GM20000 (cell line): ENCODE measurements at regions not wholly inside any gene's neighbourhood (a gene's known extent, or its start where the extent isn't known, plus 50 kb on each side); places are given as distances from the start of the nearest gene placed in this dataset.

Experiments used
- DNase-seq: peaks from one replicate; pipeline ENCODE4 v3.0.0; 2012; ENCODE audit warnings: low spot score
- TF ChIP-seq, protein P1 (sequence below): IDR thresholded peaks from 2 replicates; pipeline ENCODE4 v1.5.1; 2012; ENCODE audit warnings: mild to moderate bottlenecking, control low read depth; ENCODE audit errors: extremely low read depth, missing control alignments

DNA sequence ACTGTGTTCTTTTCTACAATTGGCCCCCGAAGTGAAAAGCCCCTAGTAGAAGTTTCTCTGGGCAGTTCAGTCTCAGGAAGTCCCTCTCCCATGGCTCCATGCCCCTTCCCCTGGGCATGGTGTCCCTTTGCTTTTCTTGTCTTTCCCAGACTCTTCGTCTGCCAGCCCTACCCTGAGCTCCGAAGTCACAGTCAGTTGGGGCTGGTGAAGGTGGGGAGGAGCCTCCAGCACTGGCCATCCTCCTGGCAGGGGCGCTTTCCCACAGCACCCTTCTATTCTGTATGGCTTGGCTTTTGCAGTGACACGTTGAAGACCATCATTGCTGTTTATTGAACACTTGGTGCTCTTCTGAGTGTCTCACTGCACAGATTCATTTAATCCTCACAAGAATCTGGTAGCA, 195.1 kb upstream of the CADM1 start:
- TF ChIP-seq, protein P1, sequence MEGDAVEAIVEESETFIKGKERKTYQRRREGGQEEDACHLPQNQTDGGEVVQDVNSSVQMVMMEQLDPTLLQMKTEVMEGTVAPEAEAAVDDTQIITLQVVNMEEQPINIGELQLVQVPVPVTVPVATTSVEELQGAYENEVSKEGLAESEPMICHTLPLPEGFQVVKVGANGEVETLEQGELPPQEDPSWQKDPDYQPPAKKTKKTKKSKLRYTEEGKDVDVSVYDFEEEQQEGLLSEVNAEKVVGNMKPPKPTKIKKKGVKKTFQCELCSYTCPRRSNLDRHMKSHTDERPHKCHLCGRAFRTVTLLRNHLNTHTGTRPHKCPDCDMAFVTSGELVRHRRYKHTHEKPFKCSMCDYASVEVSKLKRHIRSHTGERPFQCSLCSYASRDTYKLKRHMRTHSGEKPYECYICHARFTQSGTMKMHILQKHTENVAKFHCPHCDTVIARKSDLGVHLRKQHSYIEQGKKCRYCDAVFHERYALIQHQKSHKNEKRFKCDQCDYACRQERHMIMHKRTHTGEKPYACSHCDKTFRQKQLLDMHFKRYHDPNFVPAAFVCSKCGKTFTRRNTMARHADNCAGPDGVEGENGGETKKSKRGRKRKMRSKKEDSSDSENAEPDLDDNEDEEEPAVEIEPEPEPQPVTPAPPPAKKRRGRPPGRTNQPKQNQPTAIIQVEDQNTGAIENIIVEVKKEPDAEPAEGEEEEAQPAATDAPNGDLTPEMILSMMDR, result no peak
- no peak for DNase-seq

DNA sequence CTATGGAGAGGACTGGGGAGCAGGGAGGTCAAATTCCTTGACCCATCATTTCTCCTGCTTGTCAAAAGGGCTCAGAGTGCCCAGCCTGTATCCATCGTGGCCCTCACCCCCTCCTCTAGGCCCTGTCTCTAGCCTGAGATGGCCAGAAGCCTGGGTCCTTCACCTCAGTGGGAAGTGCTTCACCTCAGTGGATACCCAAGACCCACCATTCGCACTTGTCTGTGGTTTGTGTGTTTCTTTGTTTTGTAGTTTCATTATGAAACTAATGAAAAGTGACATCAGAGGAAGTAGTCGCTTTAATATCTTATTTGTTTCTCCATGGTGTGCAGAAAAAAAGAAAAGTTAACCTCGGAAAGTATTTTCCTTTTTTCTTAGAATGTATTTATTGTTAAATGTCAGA, 194.0 kb upstream of the CADM1 start:
- TF ChIP-seq, protein P1, result no peak
- no peak for DNase-seq

DNA sequence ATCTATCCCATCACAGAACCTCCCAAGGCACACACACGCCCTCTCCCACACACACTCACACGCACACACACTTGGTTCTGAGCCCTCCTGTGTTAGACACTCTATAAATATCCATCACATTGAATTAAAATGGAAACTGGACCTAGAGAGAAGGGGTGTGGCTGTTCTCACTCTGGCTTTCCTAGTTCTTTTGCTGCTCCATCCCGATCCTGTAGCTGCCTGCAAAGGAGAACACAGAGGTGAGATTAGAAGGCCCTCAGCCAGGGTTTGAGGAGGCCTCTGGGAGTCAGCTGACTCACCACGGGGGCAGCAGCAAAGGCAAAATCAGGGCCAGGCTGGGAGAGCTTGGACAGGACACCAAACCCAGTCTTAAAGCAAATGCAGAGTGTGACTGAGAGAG, 192.3 kb upstream of the CADM1 start:
- TF ChIP-seq, protein P1, result no peak
- DNase-seq, result no peak

DNA sequence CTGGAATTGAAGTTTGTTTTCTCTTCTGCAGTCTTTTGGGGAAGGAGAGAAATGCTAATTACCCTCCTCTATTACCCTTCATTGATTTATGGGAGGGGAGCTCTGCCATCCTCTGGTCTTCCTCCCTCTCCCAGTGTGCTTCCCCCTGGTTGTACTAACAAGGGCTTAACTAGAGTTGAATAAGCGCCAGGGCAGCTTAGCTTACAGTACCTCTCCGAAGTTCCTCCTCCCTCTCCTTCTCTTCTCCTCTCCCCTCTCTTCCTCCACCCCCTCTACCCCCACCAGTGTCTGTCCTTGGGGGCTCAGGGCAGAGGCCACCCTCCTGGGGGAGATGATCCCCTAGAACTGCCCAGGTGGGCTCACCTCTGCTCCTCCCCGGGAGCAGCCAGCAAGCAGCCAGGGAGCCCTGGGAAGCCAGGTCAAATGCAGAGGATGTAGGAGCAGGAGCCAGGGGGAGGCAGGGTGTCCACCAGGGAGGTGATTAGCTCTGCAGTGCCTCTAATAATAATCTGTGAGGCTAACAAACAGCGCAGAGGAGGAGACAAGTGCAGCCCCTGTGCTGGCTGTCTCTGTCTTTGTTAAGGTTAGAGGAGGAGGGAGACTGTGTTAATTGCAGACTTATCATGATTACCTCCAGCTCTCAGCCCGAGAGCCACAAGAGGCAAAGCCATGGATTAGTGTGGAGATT, 191.6 kb upstream of the CADM1 start:
- DNase-seq, result no peak
- TF ChIP-seq, protein P1, result no peak

DNA sequence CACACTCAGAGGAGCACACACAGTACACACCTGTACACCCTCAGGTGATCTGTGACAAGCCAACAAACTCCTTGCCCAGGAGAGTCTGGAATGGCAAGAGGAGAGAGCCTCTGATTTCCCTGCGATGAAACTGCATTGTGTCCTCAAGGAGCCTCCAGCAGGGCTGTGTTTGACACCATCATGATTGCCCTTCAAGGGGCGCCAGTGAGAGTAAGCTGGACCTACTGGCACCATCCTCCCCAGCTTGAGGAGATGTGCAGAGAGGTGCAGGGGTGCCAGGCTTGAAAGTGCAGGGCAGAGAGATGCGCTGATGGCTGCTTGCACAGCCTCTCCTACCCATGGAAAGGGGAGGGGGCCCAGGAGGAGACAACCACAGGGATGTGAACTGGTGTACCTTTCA, 188.8 kb upstream of the CADM1 start:
- DNase-seq, result no peak
- TF ChIP-seq, protein P1, result no peak

DNA sequence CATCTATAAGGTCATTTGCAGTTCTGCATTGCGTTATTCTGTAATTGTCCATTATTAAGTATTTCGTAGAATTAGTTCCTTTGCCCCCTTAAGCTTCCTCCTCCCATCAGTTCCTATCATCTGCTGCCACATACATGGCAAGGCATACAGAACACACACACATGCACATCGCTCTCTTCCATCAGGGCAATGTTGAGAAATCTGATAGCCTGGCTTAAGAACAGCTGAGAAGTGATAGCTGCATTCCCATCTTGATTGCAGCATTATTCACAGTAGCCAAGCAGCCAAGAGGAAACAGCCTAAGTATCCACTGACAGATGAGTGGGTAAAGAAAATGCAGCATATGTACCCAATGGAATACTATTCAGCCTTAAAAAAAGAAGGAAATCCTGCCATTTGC, 186.8 kb upstream of the CADM1 start:
- no peak for DNase-seq

DNA sequence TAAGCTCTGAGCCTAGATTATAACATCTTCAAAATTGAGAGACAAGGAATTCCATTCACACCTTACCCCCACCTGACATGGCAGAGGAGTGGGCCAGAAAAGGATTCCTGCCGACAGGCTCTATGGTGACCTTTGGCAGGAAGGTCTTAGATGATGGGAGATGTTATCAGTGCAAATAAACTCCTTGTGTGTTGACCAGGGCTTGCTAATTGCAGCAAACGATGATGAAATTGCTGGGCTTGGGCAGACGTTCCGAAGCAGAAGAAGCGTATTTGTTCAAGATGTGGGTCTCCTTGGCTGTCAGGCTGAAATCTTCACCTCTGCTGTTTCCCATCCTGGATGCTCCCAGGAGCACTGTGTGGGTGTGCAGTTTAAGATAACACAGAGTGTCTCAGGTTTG, 183.7 kb upstream of the CADM1 start:
- TF ChIP-seq, protein P1, result no peak
- DNase-seq, result no peak

More for the DNA sequence above, 186.8 kb upstream of the CADM1 start:
- TF ChIP-seq, protein P1, result no peak
